RWPE1 (cell line): ENCODE measurements at regions not wholly inside any gene's neighbourhood (a gene's known extent, or its start where the extent isn't known, plus 50 kb on each side); places are given as distances from the start of the nearest gene placed in this dataset.
A peak's percentile ranks its signal among the peaks of the same experiment; 100 is the strongest.

ENCODE experiments used
- CTCF ChIA-PET: fragments of 350-600 bp; sonication (Branson Sonifier 250); formaldehyde crosslinking; extraction: SDS; loops from one replicate; lab custom pipeline; 2021; lab: Yijun Ruan, JAX
- POLR2A ChIA-PET: fragments of 400-600 bp; formaldehyde crosslinking; extraction: SDS; loops from one replicate; lab custom pipeline; 2020; ENCODE audit warnings: antibody characterized with exemption; ENCODE audit not compliant: low non-redundant PET; lab: Yijun Ruan, JAX
- DNase-seq: peaks from one replicate; pipeline ENCODE4 v3.0.0; 2012; ENCODE audit warnings: low spot score
- H3K27ac ChIP-seq: fragments of 450-650 bp; 2 replicates; pipeline ENCODE4 v1.5.1; 2017
- CTCF ChIP-seq: fragments of 450-650 bp; conservative IDR thresholded peaks from 2 replicates; pipeline ENCODE4 v1.5.1; 2017; ENCODE audit warnings: low read depth, mild to moderate bottlenecking

GRCh38 chr4:85265234-85265633, 209.7 kb upstream of the ARHGAP24 start:
- no peak for TF ChIP-seq CTCF
- no peak for DNase-seq
- ChIA-PET CTCF (no interaction called here), POLR2A (no interaction called here)
- no peak overlapping the region for H3K27ac ChIP-seq

DNA sequence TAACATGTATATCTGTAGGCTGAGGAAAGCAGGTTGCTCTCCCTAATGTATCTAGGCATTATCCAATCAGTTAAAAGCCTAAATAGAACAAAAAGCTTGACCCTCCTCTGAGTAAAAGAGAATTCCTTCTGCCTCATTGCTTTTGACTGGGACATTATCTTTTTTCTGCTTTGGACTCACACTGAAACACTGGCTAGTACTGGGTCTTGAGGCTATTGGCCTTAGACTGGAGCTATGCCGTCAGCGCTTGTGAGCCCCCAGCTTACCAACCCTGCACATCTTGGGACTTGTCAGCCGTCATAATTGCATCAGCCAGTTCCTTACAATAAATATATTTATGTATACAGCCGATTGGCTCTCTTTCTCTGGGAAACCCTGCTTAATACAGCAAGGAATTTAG, 206.8 kb upstream of the ARHGAP24 start:
- H3K27ac ChIP-seq: no peak overlapping the region
- TF ChIP-seq CTCF: no peak
- no peak for DNase-seq
- POLR2A ChIA-PET: no interaction called here
- CTCF ChIA-PET: interaction anchor here (0.8 kb wide), 1 partner anchor 10 kb away, joined by 5 read pairs; no protein-coding TSS in a partner anchor

DNA sequence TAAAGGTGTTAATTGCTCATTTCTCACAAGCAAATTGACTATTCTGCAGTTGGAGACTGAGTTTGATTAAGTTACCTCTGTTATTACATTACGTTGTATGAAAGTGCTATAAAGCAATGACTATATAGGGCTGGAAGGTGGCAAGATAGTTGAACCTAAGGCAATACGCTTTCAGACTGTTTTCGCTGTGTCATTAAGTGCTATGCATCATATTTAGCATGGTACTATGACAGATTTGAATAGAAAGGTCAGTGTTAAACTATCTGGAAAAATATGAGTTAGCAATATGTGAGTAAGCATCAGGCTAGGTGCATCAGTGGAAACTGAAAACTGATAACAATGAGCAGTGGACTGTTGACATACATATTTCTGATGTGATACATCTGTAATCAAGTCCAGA, 206.0 kb upstream of the ARHGAP24 start:
- no peak overlapping the region for H3K27ac ChIP-seq
- ChIA-PET POLR2A (no interaction called here), CTCF (no interaction called here)

GRCh38 chr4:85274955-85275354, 200.0 kb upstream of the ARHGAP24 start:
- no peak for TF ChIP-seq CTCF
- CTCF ChIA-PET: interaction anchor here (0.6 kb wide), 1 partner anchor 33 kb away, joined by 4 read pairs; no protein-coding TSS in a partner anchor
- no peak for DNase-seq
- H3K27ac ChIP-seq: no peak overlapping the region
- POLR2A ChIA-PET: no interaction called here

More for the DNA sequence above, 206.0 kb upstream of the ARHGAP24 start:
- no peak for TF ChIP-seq CTCF
- DNase-seq: peak; percentile 0

DNA sequence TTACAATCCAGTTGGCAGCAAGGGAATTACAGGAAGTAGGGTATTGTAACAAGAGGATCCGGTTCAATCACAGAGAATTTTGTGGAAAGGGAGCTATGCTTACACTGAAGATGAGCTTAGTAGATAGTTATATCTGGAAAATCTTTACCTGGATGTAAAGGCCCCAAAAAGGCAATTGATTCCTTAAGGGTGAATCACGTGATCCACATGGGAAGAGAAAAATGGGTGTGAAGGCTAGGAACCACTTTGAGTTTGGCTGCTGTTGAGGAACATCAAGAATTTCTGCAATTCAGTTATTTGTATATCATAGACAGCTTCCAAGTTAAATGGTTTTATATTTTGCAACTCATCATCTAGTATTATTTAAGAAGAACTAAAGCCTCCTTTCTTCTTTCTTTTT, 194.0 kb upstream of the ARHGAP24 start:
- no peak for TF ChIP-seq CTCF
- H3K27ac ChIP-seq: no peak overlapping the region
- DNase-seq: no peak
- POLR2A ChIA-PET: no interaction called here
- CTCF ChIA-PET: no interaction called here

- CTCF ChIA-PET: no interaction called here
- TF ChIP-seq CTCF: no peak
- no peak for DNase-seq
- POLR2A ChIA-PET: no interaction called here
- no peak overlapping the region for H3K27ac ChIP-seq
These were observed 183.7 kb upstream of the ARHGAP24 start for GRCh38 chr4:85291226-85291625.

DNA sequence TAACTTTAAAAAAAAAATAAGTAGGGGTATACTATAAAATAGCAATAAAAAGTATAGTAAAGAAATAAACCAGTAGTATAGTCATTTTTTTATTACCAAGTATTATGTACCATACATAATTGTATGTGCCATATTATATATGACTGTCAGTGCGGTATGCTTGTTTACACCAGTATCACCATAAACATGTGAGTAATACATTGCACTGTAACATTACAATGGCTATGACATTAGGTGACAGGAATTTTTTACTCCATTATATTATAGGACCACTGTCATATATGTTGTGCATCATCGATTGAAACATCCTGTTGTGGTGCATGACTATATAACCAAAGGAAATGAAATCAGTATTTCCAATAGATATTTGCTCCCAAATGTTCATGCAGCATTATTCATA, 176.9 kb upstream of the ARHGAP24 start:
- POLR2A ChIA-PET: no interaction called here
- TF ChIP-seq CTCF: no peak
- CTCF ChIA-PET: no interaction called here
- DNase-seq: no peak
- H3K27ac ChIP-seq: no peak overlapping the region
